ENCODE measurements at regions not wholly inside any gene's neighbourhood (a gene's known extent, or its start where the extent isn't known, plus 50 kb on each side); places are given as distances from the start of the nearest gene placed in this dataset.

DNA sequence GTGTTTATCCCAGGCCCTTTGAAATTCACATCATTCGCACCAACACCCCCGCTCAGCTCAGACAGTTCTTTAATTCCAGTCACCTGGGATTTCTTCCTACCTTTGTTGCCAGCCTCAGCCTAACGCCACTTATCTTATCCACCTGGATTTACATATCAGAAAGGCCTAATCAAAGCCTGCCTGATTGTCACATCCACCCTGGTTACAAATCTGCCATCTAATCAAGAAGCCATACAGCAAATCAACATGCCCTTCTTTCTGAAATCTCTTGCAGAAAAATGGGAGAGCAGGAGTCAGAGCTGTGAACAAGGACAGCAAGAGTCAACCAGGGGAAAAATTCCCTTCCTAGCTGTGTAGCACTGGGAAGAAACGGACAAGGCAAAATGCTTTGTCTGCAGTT lies 173.2 kb upstream of the DAB1 start:
- H3K4me3 ChIP-seq (replicated peaks in 1 of 2; ENCODE audit: low read depth in 1 of 2, low read length in 2 of 2), result no peak overlapping the region
- H3K9ac ChIP-seq (ENCODE audit: low read length), result no peak overlapping the region
- BruUV-seq (replicated peaks), result no TSS peak
- ChIA-PET POLR2A (no interaction called here), RAD21 (ENCODE audit: low non-redundant PET in 1 of 2, low total read pairs in 2 of 2, uncharacterized antibody in 2 of 2, unreplicated experiment in 2 of 2) (no interaction called here), CTCF (no interaction called here)
- H3K27me3 ChIP-seq (ENCODE audit: insufficient read depth, low read length), result no peaks in the 10 kb centered on the region
- TF ChIP-seq POLR2AphosphoS5 (IDR thresholded peaks at IDR 0.05; ENCODE audit: low read depth, low read length), result no peak
- no peak for TF ChIP-seq YY1 (IDR thresholded peaks at IDR 0.05; ENCODE audit: extremely low read depth, insufficient replicate concordance, low read depth, low read length)
- no peak for TF ChIP-seq ZNF274 (IDR thresholded peaks at IDR 0.05; ENCODE audit: low read depth, low read length)
- TF ChIP-seq, protein P1, sequence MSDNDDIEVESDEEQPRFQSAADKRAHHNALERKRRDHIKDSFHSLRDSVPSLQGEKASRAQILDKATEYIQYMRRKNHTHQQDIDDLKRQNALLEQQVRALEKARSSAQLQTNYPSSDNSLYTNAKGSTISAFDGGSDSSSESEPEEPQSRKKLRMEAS (IDR thresholded peaks at IDR 0.05), result no peak
- TF ChIP-seq CBX3 (IDR thresholded peaks at IDR 0.05; ENCODE audit: low read depth), result no peak
- no peak for TF ChIP-seq POLR2A (IDR thresholded peaks at IDR 0.05; ENCODE audit: borderline replicate concordance, extremely low read depth, insufficient read depth, insufficient read length)
- no peak for TF ChIP-seq RAD21 (IDR thresholded peaks at IDR 0.05; ENCODE audit: low read depth)
- TF ChIP-seq CEBPB (IDR thresholded peaks at IDR 0.05; ENCODE audit: low read depth), result no peak
- TF ChIP-seq, protein P2, sequence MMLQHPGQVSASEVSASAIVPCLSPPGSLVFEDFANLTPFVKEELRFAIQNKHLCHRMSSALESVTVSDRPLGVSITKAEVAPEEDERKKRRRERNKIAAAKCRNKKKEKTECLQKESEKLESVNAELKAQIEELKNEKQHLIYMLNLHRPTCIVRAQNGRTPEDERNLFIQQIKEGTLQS (IDR thresholded peaks at IDR 0.05), result no peak
- no peaks in the 10 kb centered on the region for H4K20me1 ChIP-seq (ENCODE audit: insufficient read depth)
- ATAC-seq (no peak), DNase-seq (ENCODE audit: low read depth, low spot score) (no peak)
- H2AFZ ChIP-seq (ENCODE audit: low read depth, low read length, poor library complexity, severe bottlenecking), result no peak overlapping the region
- no peaks in the 10 kb centered on the region for H3K9me2 ChIP-seq (ENCODE audit: insufficient read depth)
- no peaks in the 10 kb centered on the region for H3K4me1 ChIP-seq (ENCODE audit: control insufficient read depth in 1 of 2, insufficient read depth in 2 of 2, low read length in 2 of 2)
- intact Hi-C loops (cut with micrococcal nuclease), result no loop called here
- no peaks in the 10 kb centered on the region for H3K79me2 ChIP-seq (ENCODE audit: insufficient read depth, low read length)
- no peak overlapping the region for H3K4me2 ChIP-seq (ENCODE audit: low read length)
- H3K36me3 ChIP-seq (ENCODE audit: control insufficient read depth in 1 of 2, insufficient read depth in 2 of 2, low read length in 2 of 2), result no peaks in the 10 kb centered on the region
- H3K9me3 ChIP-seq (ENCODE audit: control insufficient read depth in 1 of 2, insufficient read depth in 1 of 2, low read depth in 1 of 2, low read length in 2 of 2), result no peaks in the 10 kb centered on the region; a peak in 1 of 4 replicates
- no peak overlapping the region for H3K27ac ChIP-seq (ENCODE audit: low read depth, low read length)

DNA sequence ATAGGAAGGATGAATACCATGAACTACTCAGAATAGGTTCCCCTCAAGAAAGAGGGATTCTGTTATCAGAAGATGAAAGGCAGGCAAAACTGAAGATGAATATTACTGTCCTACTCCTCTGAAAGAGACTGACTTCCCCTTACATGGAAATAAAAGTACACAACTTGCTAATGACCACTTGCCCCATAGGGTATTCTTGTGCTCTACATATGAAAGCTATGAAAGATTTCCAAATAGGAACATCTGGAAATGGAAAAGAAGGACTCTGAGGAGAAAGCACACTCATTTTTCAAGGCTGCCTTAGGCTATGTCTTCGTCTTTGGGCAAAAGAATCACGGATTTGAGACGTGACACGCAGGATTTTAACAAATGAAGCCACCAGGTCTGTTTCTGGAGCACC lies 170.1 kb upstream of the DAB1 start:
- no TSS peak for BruUV-seq (replicated peaks)
- TF ChIP-seq TCF7L2 (IDR thresholded peaks at IDR 0.05; ENCODE audit: borderline replicate concordance, extremely low read depth, insufficient read depth, insufficient read length) (no peak), JUND (IDR thresholded peaks at IDR 0.05) (no peak), ZFX (IDR thresholded peaks at IDR 0.05) (no peak), POLR2A (IDR thresholded peaks at IDR 0.05; ENCODE audit: borderline replicate concordance, extremely low read depth, insufficient read depth, insufficient read length) (no peak), EGR1 (IDR thresholded peaks at IDR 0.05; ENCODE audit: low read depth) (no peak), SIN3A (IDR thresholded peaks at IDR 0.05; ENCODE audit: low read depth) (no peak), CBX3 (IDR thresholded peaks at IDR 0.05; ENCODE audit: low read depth) (no peak), EZH2phosphoT487 (IDR thresholded peaks at IDR 0.05; ENCODE audit: borderline replicate concordance) (no peak), ELF1 (IDR thresholded peaks at IDR 0.05; ENCODE audit: borderline replicate concordance, low read depth) (no peak), YY1 (IDR thresholded peaks at IDR 0.05; ENCODE audit: extremely low read depth, insufficient replicate concordance, low read depth, low read length) (no peak)
- TF ChIP-seq, protein P1 (IDR thresholded peaks at IDR 0.05), result no peak
- TF ChIP-seq, protein P2 (IDR thresholded peaks at IDR 0.05), result no peak
- TF ChIP-seq, protein P3, sequence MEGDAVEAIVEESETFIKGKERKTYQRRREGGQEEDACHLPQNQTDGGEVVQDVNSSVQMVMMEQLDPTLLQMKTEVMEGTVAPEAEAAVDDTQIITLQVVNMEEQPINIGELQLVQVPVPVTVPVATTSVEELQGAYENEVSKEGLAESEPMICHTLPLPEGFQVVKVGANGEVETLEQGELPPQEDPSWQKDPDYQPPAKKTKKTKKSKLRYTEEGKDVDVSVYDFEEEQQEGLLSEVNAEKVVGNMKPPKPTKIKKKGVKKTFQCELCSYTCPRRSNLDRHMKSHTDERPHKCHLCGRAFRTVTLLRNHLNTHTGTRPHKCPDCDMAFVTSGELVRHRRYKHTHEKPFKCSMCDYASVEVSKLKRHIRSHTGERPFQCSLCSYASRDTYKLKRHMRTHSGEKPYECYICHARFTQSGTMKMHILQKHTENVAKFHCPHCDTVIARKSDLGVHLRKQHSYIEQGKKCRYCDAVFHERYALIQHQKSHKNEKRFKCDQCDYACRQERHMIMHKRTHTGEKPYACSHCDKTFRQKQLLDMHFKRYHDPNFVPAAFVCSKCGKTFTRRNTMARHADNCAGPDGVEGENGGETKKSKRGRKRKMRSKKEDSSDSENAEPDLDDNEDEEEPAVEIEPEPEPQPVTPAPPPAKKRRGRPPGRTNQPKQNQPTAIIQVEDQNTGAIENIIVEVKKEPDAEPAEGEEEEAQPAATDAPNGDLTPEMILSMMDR (IDR thresholded peaks at IDR 0.05 in 2 of 3, conservative IDR thresholded peaks at IDR 0.05 in 1 of 3; ENCODE audit: borderline replicate concordance in 1 of 3, insufficient read depth in 1 of 3, low read depth in 2 of 3, low read length in 2 of 3), result no peak
- ATAC-seq (no peak), DNase-seq (ENCODE audit: low read depth, low spot score) (no peak)
- Histone ChIP-seq H3K9me3 (ENCODE audit: control insufficient read depth in 1 of 2, insufficient read depth in 1 of 2, low read depth in 1 of 2, low read length in 2 of 2) (no peaks in the 10 kb centered on the region), H3K4me1 (ENCODE audit: control insufficient read depth in 1 of 2, insufficient read depth in 2 of 2, low read length in 2 of 2) (no peaks in the 10 kb centered on the region), H3K27ac (ENCODE audit: low read depth, low read length) (no peak overlapping the region), H3K9me2 (ENCODE audit: insufficient read depth) (no peaks in the 10 kb centered on the region), H2AFZ (ENCODE audit: low read depth, low read length, poor library complexity, severe bottlenecking) (no peak overlapping the region), H3K4me3 (replicated peaks in 1 of 2; ENCODE audit: low read depth in 1 of 2, low read length in 2 of 2) (no peak overlapping the region), H4K20me1 (ENCODE audit: insufficient read depth) (no peaks in the 10 kb centered on the region), H3K4me2 (ENCODE audit: low read length) (no peak overlapping the region), H3K9ac (ENCODE audit: low read length) (no peak overlapping the region), H3K79me2 (ENCODE audit: insufficient read depth, low read length) (no peaks in the 10 kb centered on the region), H3K36me3 (ENCODE audit: control insufficient read depth in 1 of 2, insufficient read depth in 2 of 2, low read length in 2 of 2) (no peaks in the 10 kb centered on the region), H3K27me3 (ENCODE audit: insufficient read depth, low read length) (no peaks in the 10 kb centered on the region)
- intact Hi-C loops (cut with micrococcal nuclease), result no loop called here
- RAD21 ChIA-PET (ENCODE audit: low non-redundant PET in 1 of 2, low total read pairs in 2 of 2, uncharacterized antibody in 2 of 2, unreplicated experiment in 2 of 2), result no interaction called here
- POLR2A ChIA-PET, result no interaction called here
- CTCF ChIA-PET, result no interaction called here
